Heart left ventricle (tissue), 13 donors: ENCODE measurements at regions not wholly inside any gene's neighbourhood (a gene's known extent, or its start where the extent isn't known, plus 50 kb on each side); places are given as distances from the start of the nearest gene placed in this dataset.

Experiments used
- POLR2A ChIP-seq, 2 donors: fragments of 450-650 bp; IDR thresholded peaks; one replicate each; pipeline ENCODE4 v1.6.1; 2017; ENCODE audit warnings: antibody characterized with exemption in 2 of 2, mild to moderate bottlenecking in 2 of 2, moderate library complexity in 2 of 2
- TF ChIP-seq, protein P1 (sequence below), 12 donors: fragments of 200-600 bp; sonication (generic) in 4 of 12; IDR thresholded peaks; one replicate each; pipeline versions ENCODE4 v1.5.0 to v1.8.0; 2018 to 2022; ENCODE audit warnings: antibody characterized with exemption in 12 of 12, mild to moderate bottlenecking in 5 of 12
- donor health status: ischemic (EF 13 %, LVEDD 7.1; RV severe dilation, severe dysfunction).
- donor health status: DM: no; HTN: yes; CAD: no.
- donor health status: DM: no; HTN: no; CAD: no.
- donor health status: ischemic (EF 25% LVEDD 6.9; RV normal size, moderate dysfunction).
- donor health status: ischemic (EF 25% LVEDD 5.7; RV mildly dilated, moderate dysfunction).
- donor health status: ischemic (EF 35%, LVEDD 5.7; RV mildly dilated, moderate dysfunction).
- donor health status: nonischemic (EF 11% LVEDD 7.7; RV severe dilation, severe dysfunction).
- donor health status: DM: yes; HTN: yes; CAD: no.
- donor health status: PGD.
- donor health status: ischemic (EF 29% LVEDD 5.4; RV normal size, mild dysfunction).
- donor health status: nonischemic (EF 23%, LVEDD 6.1; RV moderate dilation, normal function).

DNA sequence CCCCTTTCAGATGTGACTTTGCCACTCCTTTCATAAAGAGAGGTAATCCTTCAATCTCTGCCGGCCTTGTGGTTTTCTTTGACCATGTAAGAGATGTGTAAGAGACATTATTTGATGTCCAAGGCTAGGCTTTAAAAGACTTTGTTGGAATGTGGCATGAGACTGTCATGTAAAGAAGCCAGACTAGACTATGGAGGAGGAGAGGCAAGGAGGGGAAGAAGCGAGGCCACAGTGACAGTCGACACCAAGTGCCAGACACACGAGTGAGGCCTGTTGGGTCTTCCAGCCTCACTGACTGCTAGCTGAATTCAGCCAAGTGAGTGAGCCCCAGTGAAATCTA lies 1013.3 kb downstream of the MAT2B start:
- TF ChIP-seq, protein P1, sequence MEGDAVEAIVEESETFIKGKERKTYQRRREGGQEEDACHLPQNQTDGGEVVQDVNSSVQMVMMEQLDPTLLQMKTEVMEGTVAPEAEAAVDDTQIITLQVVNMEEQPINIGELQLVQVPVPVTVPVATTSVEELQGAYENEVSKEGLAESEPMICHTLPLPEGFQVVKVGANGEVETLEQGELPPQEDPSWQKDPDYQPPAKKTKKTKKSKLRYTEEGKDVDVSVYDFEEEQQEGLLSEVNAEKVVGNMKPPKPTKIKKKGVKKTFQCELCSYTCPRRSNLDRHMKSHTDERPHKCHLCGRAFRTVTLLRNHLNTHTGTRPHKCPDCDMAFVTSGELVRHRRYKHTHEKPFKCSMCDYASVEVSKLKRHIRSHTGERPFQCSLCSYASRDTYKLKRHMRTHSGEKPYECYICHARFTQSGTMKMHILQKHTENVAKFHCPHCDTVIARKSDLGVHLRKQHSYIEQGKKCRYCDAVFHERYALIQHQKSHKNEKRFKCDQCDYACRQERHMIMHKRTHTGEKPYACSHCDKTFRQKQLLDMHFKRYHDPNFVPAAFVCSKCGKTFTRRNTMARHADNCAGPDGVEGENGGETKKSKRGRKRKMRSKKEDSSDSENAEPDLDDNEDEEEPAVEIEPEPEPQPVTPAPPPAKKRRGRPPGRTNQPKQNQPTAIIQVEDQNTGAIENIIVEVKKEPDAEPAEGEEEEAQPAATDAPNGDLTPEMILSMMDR (IDR thresholded peaks at IDR 0.05): no peak
- no peak for TF ChIP-seq POLR2A (IDR thresholded peaks at IDR 0.05)
